ENCODE measurements at regions not wholly inside any gene's neighbourhood (a gene's known extent, or its start where the extent isn't known, plus 50 kb on each side); places are given as distances from the start of the nearest gene placed in this dataset.

DNA sequence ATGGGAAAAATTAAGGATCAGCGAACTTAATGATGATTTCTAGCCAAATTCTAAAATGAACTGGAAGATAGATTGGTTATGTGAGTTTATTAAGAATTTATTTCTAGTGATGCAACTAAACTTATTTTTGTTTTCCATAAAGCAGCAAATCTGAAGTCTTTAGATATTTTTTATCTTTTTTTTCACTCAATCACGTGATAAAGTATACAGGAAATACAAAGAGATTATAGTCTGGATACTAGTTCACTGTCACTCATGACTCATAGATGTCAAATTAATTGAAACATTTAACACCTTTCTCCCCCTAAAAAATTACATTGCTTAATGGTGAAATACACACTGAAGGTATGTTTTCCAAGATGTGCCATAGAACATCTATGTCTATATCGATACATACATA, 416.9 kb downstream of the TUSC7 start:
- TF ChIP-seq, protein P1, sequence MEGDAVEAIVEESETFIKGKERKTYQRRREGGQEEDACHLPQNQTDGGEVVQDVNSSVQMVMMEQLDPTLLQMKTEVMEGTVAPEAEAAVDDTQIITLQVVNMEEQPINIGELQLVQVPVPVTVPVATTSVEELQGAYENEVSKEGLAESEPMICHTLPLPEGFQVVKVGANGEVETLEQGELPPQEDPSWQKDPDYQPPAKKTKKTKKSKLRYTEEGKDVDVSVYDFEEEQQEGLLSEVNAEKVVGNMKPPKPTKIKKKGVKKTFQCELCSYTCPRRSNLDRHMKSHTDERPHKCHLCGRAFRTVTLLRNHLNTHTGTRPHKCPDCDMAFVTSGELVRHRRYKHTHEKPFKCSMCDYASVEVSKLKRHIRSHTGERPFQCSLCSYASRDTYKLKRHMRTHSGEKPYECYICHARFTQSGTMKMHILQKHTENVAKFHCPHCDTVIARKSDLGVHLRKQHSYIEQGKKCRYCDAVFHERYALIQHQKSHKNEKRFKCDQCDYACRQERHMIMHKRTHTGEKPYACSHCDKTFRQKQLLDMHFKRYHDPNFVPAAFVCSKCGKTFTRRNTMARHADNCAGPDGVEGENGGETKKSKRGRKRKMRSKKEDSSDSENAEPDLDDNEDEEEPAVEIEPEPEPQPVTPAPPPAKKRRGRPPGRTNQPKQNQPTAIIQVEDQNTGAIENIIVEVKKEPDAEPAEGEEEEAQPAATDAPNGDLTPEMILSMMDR (IDR thresholded peaks at IDR 0.05; ENCODE audit: low read depth, low read length) = no peak
- TF ChIP-seq, protein P2, sequence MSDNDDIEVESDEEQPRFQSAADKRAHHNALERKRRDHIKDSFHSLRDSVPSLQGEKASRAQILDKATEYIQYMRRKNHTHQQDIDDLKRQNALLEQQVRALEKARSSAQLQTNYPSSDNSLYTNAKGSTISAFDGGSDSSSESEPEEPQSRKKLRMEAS (IDR thresholded peaks at IDR 0.05; ENCODE audit: low read depth, low read length) = no peak
- TF ChIP-seq POLR2A (IDR thresholded peaks at IDR 0.05; ENCODE audit: extremely low read depth, insufficient read length) = no peak
